Fibroblast of pulmonary artery (primary cell): ENCODE measurements at regions not wholly inside any gene's neighbourhood (a gene's known extent, or its start where the extent isn't known, plus 50 kb on each side); places are given as distances from the start of the nearest gene placed in this dataset.
A peak's percentile ranks its signal among the peaks of the same experiment; 100 is the strongest.

Source experiments
- DNase-seq: peaks from one replicate; pipeline ENCODE4 v3.0.0-alpha.2; 2010; ENCODE audit warnings: low read depth
- H3K4me3 ChIP-seq: replicated peaks from 2 replicates; pipeline ENCODE4 v1.5.1; 2011; ENCODE audit warnings: low read depth, mild to moderate bottlenecking, control low read depth, low read length, moderate library complexity
- TF ChIP-seq, protein P1 (sequence below): IDR thresholded peaks from 2 replicates; pipeline ENCODE4 v1.5.1; 2011; ENCODE audit warnings: mild to moderate bottlenecking, control low read depth, low read length, inconsistent platforms; ENCODE audit errors: missing control alignments

DNA sequence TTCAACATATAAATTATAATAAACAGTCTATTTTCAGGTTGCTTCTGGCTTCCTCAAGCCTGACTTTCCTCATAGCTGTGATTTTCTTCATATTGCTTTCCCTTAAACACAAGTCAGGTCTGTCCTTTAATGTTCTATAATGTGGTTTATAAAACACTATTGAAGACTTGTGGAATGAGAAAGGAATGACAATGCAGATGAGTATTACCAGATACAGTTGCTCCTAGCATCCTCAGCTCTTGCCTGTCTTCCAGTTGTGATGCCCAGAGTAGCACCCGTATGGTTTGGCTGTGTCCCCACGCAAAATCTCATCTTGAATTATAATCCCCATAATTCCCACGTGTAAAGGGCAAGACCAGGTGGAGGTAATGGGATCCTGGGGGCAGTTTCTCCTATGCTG lies 265.7 kb upstream of the BOD1L1 start:
- DNase-seq = no peak
- TF ChIP-seq, protein P1, sequence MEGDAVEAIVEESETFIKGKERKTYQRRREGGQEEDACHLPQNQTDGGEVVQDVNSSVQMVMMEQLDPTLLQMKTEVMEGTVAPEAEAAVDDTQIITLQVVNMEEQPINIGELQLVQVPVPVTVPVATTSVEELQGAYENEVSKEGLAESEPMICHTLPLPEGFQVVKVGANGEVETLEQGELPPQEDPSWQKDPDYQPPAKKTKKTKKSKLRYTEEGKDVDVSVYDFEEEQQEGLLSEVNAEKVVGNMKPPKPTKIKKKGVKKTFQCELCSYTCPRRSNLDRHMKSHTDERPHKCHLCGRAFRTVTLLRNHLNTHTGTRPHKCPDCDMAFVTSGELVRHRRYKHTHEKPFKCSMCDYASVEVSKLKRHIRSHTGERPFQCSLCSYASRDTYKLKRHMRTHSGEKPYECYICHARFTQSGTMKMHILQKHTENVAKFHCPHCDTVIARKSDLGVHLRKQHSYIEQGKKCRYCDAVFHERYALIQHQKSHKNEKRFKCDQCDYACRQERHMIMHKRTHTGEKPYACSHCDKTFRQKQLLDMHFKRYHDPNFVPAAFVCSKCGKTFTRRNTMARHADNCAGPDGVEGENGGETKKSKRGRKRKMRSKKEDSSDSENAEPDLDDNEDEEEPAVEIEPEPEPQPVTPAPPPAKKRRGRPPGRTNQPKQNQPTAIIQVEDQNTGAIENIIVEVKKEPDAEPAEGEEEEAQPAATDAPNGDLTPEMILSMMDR = no peak
- no peak overlapping the region for H3K4me3 ChIP-seq

DNA sequence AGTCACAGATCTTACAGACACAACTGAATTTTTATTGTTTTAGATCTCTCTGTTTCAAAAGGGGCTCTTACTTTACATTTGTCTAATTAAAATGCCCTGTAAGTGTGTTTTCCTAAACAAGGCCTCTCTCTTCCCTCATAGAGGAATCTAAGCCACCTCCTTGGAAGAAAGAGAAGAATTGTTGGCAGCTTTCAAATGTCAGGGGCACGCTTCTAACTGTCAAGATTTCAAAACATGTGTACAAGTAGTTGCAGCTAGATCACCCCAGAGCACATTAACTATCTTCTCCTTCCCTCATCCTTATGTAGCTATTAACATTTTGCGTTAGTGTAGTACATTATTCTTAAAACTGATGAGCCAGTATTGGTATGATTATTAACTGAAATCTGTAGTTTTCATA lies 266.5 kb upstream of the BOD1L1 start:
- TF ChIP-seq, protein P1 = no peak
- no peak for DNase-seq
- H3K4me3 ChIP-seq = no peak overlapping the region

DNA sequence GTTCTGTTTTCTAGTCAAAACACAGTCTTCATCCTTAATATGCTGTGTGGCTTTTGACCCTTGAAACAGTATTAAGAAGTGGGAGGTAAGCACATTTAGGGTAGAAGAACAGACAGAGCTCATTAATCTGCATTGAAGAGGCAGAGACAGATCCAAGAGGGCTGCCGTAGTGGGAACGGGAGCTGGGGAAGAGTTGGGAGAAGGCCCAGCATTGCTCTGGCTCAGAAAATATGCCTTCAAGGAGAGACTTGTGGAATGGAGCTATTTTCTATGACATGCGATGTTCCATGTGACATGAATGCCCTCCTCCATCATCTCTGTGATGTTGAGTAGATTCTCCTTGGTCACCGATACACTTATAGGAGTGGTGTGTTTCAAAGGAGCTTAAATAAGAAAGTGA lies 273.3 kb upstream of the BOD1L1 start:
- H3K4me3 ChIP-seq = no peak overlapping the region
- TF ChIP-seq, protein P1 = no peak
- no peak for DNase-seq

DNA sequence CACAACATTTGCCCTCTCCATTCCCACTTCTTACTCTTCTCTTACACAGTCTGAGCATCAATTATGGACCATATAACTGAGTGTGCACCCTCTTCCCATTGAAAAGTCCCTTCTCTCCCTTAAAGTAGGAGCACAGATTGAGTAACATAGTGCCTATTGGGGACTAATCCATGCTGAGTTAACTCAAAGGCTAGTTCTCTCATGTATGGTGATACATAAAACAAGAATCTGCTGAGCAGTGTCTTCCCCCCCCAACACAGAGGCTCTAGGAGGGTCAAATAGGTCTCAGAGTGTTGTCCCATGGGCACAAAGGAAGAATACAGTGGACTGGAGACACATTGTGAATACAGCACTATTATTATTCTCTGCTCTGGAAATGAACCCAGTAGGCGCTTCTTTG lies 274.6 kb upstream of the BOD1L1 start:
- TF ChIP-seq, protein P1 = no peak
- no peak for DNase-seq

DNA sequence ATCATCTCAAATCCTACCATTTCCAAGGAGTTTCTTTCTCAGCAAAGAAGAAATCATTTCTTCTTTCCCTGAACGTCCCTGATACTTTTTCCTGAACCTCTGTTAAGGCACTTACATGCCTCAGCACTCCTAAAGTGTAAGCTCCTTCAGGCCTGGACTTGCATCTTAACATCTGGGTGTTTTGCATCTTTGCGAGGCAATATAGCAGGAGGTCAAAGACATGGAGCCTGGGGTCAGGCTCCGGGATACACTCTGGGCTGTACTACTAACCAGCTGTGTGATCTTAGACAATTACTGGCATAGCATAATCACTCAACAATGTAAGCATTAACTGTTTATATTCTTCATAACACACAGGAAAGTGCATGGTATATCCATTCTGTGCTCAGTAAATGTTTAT lies 275.5 kb upstream of the BOD1L1 start:
- no peak overlapping the region for H3K4me3 ChIP-seq
- TF ChIP-seq, protein P1 = no peak
- no peak for DNase-seq

More for the DNA sequence above, 274.6 kb upstream of the BOD1L1 start:
- no peak overlapping the region for H3K4me3 ChIP-seq

DNA sequence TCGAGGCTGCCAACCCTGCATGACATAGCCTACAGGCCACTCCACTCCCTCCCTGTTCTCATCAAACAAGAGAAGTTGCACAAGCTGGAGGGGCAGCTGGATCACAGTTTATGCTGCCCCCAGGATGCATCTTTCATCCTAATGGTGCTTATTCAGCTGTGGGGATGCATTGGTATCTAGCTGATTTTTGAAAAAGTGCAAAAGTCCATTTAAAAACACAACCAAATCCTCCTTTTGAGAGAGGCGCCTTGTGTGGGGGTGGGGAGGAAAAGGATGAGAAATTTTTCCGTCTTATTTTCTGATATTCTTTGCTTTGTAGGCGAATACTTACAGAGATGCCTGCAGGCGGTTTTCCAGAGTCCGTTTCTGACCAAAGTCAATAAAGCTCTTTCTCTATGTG lies 276.4 kb upstream of the BOD1L1 start:
- DNase-seq = no peak
- TF ChIP-seq, protein P1 = no peak
- no peak overlapping the region for H3K4me3 ChIP-seq

DNA sequence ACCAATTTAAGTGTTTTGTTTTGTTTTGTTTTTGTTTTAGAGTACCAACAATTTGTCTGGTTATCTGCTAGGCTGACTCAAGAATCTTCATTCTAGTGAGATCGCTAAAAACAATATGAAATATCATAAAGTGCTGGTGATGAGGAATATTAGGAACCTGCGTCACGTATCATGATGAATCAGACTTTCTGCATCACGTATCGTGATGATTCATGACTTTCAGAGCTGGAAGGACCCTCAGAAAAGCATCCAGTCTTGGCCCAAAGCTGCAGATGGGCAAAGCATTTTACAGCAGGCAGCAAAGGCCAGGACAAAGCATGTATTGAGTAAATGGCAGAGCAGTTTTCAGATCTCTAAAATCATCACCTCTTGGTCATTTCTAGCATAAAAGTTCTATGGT lies 278.0 kb upstream of the BOD1L1 start:
- DNase-seq = peak; percentile 92
- no peak overlapping the region for H3K4me3 ChIP-seq
- TF ChIP-seq, protein P1 = no peak
